NCI-H1417 treated with DMSO at 0.1 percent for 48 hours (cell line): ENCODE measurements at regions not wholly inside any gene's neighbourhood (a gene's known extent, or its start where the extent isn't known, plus 50 kb on each side); places are given as distances from the start of the nearest gene placed in this dataset.

Source experiments
- DNase-seq: peaks from one replicate; lab custom pipeline; 2025; lab: John Stamatoyannopoulos, UW

GRCh38 chr1:219773110-219773509 is 155.2 kb downstream of the SLC30A10 start:
- no peak for DNase-seq

- no peak for DNase-seq
These were observed 155.9 kb downstream of the SLC30A10 start for GRCh38 chr1:219772265-219773036.

- DNase-seq: no peak
These were observed 157.3 kb downstream of the SLC30A10 start for GRCh38 chr1:219771080-219771479.

GRCh38 chr1:219763321-219763720 is 150.4 kb upstream of the ZC3H11B start:
- DNase-seq: no peak

GRCh38 chr1:219761208-219761860 is 148.4 kb upstream of the ZC3H11B start:
- DNase-seq: no peak

- no peak for DNase-seq
These were observed 146.2 kb upstream of the ZC3H11B start for GRCh38 chr1:219759095-219759494.

- no peak for DNase-seq
These were observed 145.0 kb upstream of the ZC3H11B start for GRCh38 chr1:219757890-219758289.

GRCh38 chr1:219755234-219755633 is 142.3 kb upstream of the ZC3H11B start:
- no peak for DNase-seq

GRCh38 chr1:219754767-219755166 is 141.9 kb upstream of the ZC3H11B start:
- no peak for DNase-seq

- DNase-seq: no peak
These were observed 141.0 kb upstream of the ZC3H11B start for GRCh38 chr1:219753914-219754313.

- DNase-seq: no peak
These were observed 139.7 kb upstream of the ZC3H11B start for GRCh38 chr1:219752645-219753044.

GRCh38 chr1:219751870-219752507 is 139.1 kb upstream of the ZC3H11B start:
- DNase-seq: no peak

- DNase-seq: no peak
These were observed 136.5 kb upstream of the ZC3H11B start for GRCh38 chr1:219749370-219749769.

GRCh38 chr1:219746141-219746540 is 133.2 kb upstream of the ZC3H11B start:
- DNase-seq: no peak

GRCh38 chr1:219744652-219745469 is 132.0 kb upstream of the ZC3H11B start:
- no peak for DNase-seq

- no peak for DNase-seq
These were observed 128.4 kb upstream of the ZC3H11B start for GRCh38 chr1:219741011-219741970.

GRCh38 chr1:219733511-219734174 is 120.7 kb upstream of the ZC3H11B start:
- DNase-seq: no peak

- DNase-seq: no peak
These were observed 120.0 kb upstream of the ZC3H11B start for GRCh38 chr1:219732814-219733491.

- no peak for DNase-seq
These were observed 118.9 kb upstream of the ZC3H11B start for GRCh38 chr1:219731771-219732170.
